ENCODE measurements at regions not wholly inside any gene's neighbourhood (a gene's known extent, or its start where the extent isn't known, plus 50 kb on each side); places are given as distances from the start of the nearest gene placed in this dataset.

DNA sequence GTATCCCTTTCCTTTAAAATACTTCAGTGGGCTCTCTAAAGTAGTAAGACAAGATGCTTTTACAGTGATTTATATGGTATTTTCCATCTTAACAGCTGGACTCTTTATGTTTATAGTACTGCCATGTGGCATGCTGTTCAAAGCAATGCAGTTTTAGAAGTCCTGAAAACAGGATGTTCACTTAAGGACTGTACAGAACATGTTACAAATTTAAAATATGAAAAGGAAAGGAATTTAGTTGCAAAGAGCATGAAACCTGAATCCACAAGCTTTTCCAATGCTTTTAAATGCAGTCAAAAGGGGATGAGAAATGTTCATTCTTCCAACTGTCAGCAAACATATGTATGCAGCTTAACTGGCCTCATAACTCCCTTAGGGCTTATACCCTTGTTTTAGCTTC is 580.2 kb downstream of the EFNA5 start:
- Histone ChIP-seq H3K27me3 (no peaks in the 10 kb centered on the region), H3K36me3 (no peaks in the 10 kb centered on the region), H3K9me3 (peaks cover 0 to 24% of the 10 kb centered on the region in 2 donors), H3K4me1 (peaks cover 0 to 2% of the 10 kb centered on the region in 2 donors), H3K4me3 (no peak overlapping the region), H3K27ac (peak overlapping the region; percentile 29 to 33)
- DNase-seq (ENCODE audit: low spot score in 2 of 2), result no peak
- intact Hi-C loops (cut with DNase I), result no loop called here
- TF ChIP-seq, protein P1, sequence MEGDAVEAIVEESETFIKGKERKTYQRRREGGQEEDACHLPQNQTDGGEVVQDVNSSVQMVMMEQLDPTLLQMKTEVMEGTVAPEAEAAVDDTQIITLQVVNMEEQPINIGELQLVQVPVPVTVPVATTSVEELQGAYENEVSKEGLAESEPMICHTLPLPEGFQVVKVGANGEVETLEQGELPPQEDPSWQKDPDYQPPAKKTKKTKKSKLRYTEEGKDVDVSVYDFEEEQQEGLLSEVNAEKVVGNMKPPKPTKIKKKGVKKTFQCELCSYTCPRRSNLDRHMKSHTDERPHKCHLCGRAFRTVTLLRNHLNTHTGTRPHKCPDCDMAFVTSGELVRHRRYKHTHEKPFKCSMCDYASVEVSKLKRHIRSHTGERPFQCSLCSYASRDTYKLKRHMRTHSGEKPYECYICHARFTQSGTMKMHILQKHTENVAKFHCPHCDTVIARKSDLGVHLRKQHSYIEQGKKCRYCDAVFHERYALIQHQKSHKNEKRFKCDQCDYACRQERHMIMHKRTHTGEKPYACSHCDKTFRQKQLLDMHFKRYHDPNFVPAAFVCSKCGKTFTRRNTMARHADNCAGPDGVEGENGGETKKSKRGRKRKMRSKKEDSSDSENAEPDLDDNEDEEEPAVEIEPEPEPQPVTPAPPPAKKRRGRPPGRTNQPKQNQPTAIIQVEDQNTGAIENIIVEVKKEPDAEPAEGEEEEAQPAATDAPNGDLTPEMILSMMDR (IDR thresholded peaks at IDR 0.05), result no peak

DNA sequence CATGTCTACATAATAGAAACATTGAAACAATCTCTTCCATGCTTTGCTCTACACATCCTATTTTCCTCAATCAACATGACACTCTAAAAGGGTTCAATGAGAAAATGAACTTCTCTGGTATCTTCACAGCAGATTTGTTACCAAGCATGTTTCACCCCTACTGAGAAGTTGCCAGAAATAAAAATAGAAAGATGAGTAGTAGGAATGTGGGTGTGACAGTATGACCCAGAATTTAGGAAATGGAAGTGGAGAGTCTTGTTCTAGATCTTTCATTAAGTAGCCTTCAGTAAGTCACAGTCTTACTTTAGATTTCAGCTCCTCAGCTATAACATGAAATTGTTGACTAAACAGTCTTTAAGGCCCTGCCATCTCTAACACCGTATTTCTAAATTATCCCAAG is 581.8 kb downstream of the EFNA5 start:
- intact Hi-C loops (cut with DNase I), result no loop called here
- H3K36me3 ChIP-seq, result no peaks in the 10 kb centered on the region

DNA sequence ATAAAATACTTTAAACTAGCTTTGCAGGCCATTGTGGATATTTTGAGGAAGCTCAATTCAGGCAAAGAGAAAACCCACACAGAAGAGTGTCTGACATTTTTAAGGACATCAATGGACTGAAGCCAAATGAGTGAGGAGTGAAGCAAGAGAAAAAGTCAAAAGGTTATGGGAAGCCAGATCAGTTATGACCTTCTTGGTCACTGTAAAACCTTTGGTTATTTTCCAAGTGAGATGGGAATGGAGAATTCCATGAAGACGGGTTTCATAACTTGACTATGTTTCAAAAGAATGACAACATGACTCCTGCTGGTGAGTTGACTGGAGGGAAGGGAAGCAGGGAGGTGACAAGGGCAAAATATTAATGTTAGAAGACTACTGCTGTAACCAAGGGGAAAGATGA is 585.2 kb downstream of the EFNA5 start:
- Histone ChIP-seq H3K9me3 (no peaks in the 10 kb centered on the region), H3K4me3 (no peak overlapping the region), H3K4me1 (no peaks in the 10 kb centered on the region), H3K27me3 (no peaks in the 10 kb centered on the region), H3K36me3 (no peaks in the 10 kb centered on the region), H3K27ac (no peak overlapping the region)
- no peak for DNase-seq (ENCODE audit: low spot score in 2 of 2)
- intact Hi-C loops (cut with DNase I), result no loop called here
- TF ChIP-seq, protein P1 (IDR thresholded peaks at IDR 0.05), result no peak

More for the DNA sequence above, 581.8 kb downstream of the EFNA5 start:
- Histone ChIP-seq H3K27ac (no peak overlapping the region), H3K4me3 (no peak overlapping the region), H3K4me1 (peaks cover 0 to 2% of the 10 kb centered on the region in 2 donors), H3K9me3 (peaks cover 0 to 12% of the 10 kb centered on the region in 2 donors), H3K27me3 (no peaks in the 10 kb centered on the region)
- no peak for DNase-seq (ENCODE audit: low spot score in 2 of 2)
- TF ChIP-seq, protein P1 (IDR thresholded peaks at IDR 0.05), result no peak

DNA sequence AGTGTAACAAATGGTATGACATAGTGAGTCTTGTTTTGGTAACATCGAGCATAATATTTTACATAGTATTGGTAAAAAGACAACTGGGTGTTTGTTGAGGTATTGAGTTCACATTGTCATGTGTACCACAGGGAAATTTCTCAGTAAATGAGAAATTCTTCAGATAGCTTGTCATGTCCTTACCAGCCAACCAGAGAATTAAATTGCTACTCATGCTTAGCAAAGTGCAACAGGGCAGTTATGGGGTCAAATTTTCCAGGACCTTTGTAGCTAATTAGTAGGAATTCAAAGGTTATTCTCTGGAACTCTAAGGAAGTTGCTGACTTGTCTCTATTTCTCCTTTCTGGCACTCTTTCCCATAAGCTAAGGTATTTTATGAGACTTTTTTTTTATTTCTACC is 595.7 kb downstream of the EFNA5 start:
- DNase-seq (ENCODE audit: low spot score in 2 of 2), result no peak
- no peaks in the 10 kb centered on the region for H3K36me3 ChIP-seq
- peaks cover 0 to 7% of the 10 kb centered on the region in 2 donors for H3K9me3 ChIP-seq
- no peaks in the 10 kb centered on the region for H3K27me3 ChIP-seq
- intact Hi-C loops (cut with DNase I), result no loop called here
- TF ChIP-seq, protein P1 (IDR thresholded peaks at IDR 0.05), result no peak
- no peaks in the 10 kb centered on the region for H3K4me1 ChIP-seq
- no peak overlapping the region for H3K4me3 ChIP-seq
- H3K27ac ChIP-seq, result no peak overlapping the region

DNA sequence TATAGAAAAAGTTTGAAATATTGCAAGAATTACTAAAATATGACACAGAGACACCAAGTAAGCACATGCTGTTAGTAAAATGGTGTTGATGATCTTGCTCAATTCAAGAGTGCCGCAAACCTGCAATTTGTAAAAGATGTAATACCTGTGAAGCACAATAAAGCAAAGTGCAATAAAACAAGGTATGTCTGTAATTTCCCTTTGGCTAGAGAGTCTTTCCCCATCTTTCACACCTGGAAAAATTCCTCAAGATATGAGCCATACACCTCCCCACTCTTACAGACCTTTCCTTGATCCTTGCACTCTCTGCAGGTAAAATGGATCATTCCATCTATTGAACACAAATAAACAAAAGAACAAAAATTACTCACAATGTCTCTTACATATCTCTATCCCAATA is 597.8 kb downstream of the EFNA5 start:
- Histone ChIP-seq H3K36me3 (no peaks in the 10 kb centered on the region), H3K4me3 (no peak overlapping the region), H3K9me3 (peaks cover 0 to 7% of the 10 kb centered on the region in 2 donors), H3K27me3 (no peaks in the 10 kb centered on the region), H3K4me1 (no peaks in the 10 kb centered on the region), H3K27ac (no peak overlapping the region)
- TF ChIP-seq, protein P1 (IDR thresholded peaks at IDR 0.05), result no peak
- intact Hi-C loops (cut with DNase I), result no loop called here
- no peak for DNase-seq (ENCODE audit: low spot score in 2 of 2)

DNA sequence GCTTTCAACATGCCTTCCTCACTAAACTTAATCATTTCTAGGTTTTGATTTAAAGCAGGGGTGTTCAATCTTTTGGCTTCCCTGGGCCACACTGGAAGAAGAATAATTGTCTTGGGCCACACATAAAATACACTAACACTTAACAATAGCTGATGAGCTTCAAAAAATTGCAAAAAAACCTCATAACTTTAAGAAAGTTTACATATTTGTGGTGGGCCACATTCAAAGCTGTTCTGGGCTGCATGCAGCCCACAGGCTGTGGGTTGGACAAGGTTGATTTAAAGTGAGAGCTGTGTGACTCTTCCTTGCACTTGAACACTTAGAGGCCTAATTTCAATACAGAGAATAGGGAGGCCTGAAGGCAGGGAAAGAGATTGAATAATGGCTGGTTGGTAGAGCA is 598.3 kb downstream of the EFNA5 start:
- DNase-seq (ENCODE audit: low spot score in 2 of 2), result no peak
- Histone ChIP-seq H3K27me3 (no peaks in the 10 kb centered on the region), H3K9me3 (peaks cover 0 to 7% of the 10 kb centered on the region in 2 donors), H3K36me3 (no peaks in the 10 kb centered on the region), H3K27ac (no peak overlapping the region), H3K4me1 (no peaks in the 10 kb centered on the region), H3K4me3 (no peak overlapping the region)
- TF ChIP-seq, protein P1 (IDR thresholded peaks at IDR 0.05), result no peak
- intact Hi-C loops (cut with DNase I), result no loop called here

All from ascending aorta (tissue), 2 donors.